Forelimb muscle (tissue), 1 donor: ENCODE measurements at regions not wholly inside any gene's neighbourhood (a gene's known extent, or its start where the extent isn't known, plus 50 kb on each side); places are given as distances from the start of the nearest gene placed in this dataset.

Experiments
- DNase-seq: peaks from one replicate; pipeline ENCODE4 v3.0.0-alpha.2; 2013; ENCODE audit warnings: low read depth

DNA sequence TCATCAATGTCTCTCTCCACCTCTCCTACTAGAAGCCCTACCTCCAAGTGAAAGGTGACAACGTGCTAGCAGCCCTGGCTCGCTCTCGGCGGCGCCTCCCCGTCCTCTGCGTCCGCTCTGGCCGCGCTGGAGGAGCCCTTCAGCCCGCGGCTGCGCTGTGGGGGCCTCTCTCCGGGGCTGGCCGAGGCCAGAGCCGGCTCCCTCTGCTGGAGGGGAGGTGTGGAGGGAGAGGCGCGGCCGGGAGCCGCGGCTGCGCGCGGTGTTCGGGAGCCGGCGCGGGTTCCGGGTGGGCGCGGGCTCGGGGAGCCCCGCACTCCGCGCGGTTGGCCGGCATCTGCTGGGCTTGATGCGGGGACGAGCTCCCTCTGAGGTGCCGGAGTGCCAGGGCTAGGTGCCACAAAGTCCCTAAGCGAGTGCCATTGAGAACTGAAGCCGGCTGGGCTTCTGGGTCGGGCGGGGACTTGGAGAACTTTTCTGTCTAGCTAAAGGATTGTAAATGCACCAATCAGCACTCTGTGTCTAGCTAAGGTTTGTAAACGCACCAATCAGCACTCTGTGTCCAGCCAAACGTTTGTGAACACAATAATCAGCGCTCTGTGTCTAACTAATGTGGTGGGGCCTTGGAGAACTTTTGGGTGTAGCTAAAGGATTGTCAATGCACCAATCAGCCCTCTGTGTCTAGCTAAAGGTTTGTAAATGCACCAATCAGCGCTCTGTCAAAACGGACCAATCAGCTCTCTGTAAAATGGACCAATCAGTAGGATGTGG is 84.8 kb upstream of the ARRDC4 start:
- DNase-seq: no peak

DNA sequence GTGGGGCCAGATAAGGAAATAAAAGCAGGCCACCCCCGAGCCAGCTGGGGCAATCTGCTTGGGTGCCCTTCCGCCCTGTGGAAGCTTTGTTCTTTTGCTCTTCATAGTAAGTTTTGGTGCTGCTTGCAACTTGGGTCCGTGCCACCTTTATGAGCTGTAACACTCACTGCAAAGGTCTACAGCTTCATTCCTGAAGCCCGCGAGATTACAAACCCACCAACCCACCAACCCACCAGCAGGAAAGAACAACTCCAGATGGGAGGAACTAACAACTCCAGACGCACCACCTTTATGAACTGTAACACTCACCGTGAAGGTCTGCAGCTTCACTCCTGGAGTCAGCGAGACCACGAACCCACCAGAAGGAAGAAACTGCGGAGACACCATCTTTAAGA is 84.2 kb upstream of the ARRDC4 start:
- no peak for DNase-seq

DNA sequence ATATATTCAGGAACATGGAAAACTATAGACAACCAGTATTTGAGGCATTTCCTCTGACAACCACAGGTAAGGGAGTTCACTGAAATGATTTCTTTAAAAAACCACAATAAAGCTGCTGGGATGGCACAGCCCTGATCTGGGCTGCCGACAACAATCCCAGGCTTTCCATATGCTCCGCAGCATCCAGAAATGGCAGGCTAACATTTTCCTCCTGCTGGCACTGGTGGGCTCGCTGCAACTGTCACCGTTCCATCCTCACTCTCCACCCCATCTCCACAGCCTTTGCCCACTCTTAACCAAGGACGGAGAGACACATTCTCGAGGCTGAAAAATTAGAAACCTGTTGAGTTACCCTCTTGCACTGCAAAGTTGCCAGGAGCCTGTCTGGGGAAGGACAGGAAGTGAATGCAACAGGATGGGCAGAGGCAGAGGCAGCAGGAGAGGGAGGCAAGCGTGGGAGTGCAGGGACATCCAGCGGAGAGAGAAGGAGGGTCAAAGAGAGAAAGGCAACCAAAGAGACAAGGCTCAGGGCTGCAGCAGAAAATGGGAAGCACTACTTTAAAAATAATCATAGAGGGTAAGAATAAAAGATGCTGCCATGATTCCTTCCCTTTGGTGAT is 79.0 kb upstream of the ARRDC4 start:
- no peak for DNase-seq

DNA sequence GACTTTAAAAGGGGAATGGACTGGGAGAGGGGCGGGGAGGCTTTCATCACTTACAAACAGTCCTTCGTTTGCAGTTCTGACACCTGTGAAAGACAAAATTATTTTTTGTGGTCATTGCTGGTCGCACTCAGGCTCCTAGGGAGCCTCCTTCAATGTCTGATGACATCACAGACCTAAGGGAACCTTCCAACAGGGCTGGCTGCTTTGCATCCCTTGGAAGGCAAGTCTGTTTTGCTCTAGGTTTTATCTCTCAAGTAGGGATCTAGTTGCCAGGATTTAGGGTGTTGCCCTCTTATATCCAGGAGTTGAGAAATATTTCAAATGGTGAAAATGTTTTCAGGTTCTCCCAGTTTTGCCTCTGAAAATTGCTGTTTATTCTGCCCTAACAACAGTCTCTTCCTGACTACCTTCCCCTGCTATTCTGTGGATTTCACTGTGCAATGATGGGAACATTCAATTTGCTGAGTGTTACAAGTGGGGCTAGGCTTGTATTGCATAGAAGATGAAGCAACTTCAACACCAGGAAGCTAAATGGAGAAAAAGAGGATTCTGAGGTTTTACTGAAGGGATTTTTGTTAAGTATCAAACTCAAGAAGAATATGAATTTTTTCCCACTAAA is 75.9 kb upstream of the ARRDC4 start:
- no peak for DNase-seq

DNA sequence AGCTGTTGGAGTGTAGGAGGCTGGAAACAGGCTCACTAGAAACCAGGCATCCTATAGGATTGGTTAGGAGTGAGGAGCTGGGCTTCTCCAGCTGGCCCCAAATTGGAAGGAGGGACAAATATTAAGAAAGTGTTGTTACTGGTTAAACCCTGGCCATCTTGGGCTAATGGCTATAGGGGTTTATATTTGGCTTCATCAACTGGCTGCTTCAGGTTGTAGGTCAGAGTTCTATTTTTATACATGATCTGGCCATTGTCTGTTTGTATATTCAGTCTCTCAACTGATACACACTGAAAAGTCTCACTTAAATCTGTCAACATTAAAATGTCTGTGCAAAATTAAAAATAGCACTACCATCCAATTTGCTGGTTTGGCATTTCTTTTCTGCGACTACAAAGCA is 70.2 kb upstream of the ARRDC4 start:
- no peak for DNase-seq

- no peak for DNase-seq
Observed at GRCh38 chr15:97892167-97892938, 68.2 kb upstream of the ARRDC4 start.

GRCh38 chr15:97893967-97894366 is 66.5 kb upstream of the ARRDC4 start:
- DNase-seq: no peak

DNA sequence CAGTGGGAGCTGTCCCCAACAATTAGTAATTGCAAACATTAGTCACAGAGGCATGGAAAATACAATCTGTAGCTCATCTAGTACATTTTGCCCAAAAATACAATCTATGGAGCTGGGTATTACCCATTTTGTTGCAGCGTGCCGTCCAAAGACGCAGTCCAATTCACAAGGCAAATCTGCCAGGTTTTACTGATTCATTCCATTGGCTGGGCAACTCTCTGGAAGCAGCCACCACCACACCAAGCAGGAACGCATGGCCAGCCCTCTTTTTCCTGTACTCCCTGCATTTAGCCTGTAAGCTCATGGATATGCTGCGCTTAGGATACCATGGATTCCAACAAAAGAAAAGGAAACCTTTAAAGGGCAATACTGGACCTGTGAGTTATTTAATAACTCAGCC is 60.5 kb upstream of the ARRDC4 start:
- DNase-seq: no peak

DNA sequence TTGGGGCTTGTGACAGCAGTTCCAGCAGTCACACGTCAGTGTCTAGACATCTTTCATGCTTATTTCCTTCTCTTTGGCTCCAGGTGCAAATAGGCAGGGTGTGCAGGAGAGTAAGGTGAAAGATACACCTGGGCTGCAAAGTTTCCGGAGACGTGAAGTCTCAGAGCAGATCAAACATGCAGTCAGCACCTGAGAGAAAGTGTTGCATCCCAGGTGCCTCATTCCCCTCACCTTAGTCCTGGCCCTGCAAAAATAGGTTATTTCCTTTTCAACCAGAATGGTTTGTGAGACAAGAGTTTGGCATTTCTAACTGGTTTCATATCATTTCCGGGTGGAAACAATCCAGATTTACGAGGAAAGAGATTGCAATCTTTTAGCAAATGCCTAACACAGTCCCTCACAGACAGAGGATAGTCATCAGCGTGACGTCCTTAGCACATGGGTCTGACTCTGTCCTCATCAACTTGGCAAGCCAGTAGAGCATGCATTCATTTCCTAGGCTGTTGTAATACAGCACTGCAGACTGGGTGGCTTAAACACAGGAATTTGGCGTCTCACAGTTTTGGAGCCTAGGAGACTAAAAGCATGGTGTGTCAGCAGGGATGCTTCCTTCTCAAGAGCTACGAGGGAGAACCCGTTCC is 58.2 kb upstream of the ARRDC4 start:
- DNase-seq: no peak

DNA sequence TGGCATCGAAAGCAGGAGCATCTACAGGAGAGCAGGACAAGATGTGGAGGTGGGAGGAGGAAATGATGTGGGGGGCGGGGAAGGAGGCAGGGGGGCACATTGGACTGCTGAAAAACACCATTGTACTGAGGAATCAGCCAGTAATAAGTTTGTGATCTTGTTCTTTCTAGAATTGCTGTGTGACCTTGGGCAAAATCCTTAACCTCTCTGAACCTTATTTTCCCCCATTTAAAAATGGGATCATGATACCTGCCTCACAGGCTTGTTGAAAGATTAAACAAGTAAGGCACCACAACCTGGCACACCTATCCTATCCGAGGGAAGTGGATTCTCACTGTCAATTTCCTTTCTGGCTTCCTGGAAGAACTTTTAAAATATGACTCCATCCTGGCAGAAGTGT is 56.9 kb upstream of the ARRDC4 start:
- no peak for DNase-seq

DNA sequence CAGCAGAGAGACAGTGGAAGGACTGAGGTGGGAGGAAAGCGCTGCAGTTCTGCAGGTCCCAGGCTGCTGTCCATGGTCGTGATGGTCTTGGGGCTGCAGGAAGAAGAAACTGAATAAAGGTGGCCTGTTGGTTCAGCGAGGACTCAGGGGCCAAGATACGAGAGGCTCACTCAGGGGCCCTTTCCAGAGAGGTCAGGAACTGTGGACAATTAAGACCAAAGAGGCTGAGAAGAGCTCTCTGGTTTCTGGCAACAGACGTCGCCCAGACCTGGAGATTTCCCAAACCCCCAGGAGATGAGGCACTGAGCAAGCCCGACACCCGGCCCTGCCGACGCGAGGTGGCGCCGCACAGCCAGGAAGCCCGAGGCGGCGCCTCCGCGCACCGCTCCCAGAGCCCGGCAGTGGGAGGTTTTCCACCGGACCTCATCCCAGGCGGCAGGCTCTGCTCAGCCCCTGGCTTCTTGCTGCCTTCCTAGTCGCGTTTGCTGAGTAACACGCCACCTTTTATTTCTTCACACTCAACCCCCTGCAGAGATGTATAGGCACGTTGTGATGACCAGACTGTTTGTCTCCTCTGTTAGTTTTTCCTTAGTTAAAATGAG is 56.4 kb upstream of the ARRDC4 start:
- DNase-seq: no peak

DNA sequence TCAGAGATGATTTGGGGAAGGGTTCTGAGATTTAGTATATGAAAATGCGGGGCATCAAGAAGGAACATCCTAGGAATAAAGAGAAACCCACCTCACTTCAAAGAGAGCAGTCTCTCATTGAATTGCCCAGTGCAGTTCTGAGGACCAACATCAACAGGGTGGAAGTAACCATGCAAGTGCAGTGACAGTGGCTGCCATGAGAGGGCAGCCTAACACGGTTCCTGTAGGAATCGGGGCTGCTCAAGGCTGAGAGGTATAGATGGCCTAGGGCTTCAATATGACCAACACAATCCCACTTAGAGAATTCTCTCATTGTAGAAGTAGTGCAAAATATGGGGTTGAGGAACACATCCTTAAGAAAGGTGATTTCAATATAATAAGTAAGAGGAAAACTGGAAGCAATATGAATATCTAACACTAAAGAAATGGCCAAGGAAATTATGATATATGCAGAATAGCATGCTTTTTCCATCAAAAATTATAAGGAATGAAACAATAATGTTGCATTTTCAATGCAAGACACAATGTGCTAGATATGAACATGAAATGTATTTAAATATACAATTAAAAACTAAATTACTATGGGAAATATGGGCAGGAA is 51.1 kb upstream of the ARRDC4 start:
- no peak for DNase-seq
